H9 (cell line): ENCODE measurements at regions not wholly inside any gene's neighbourhood (a gene's known extent, or its start where the extent isn't known, plus 50 kb on each side); places are given as distances from the start of the nearest gene placed in this dataset.
A peak's percentile ranks its signal among the peaks of the same experiment; 100 is the strongest.

ENCODE experiments used
- DNase-seq: peaks from one replicate; pipeline ENCODE4 v3.0.0-alpha.2; 2017
- H2AFZ ChIP-seq: one replicate; pipeline ENCODE4 v1.6.1; 2013; ENCODE audit warnings: mild to moderate bottlenecking, low read length, control low read depth, moderate library complexity
- H2AK5ac ChIP-seq: 2 replicates; pipeline ENCODE4 v1.6.1; 2013; ENCODE audit warnings: low read length, control low read depth, mixed read lengths; ENCODE audit not compliant: insufficient read length
- H2BK120ac ChIP-seq: one replicate; pipeline ENCODE4 v1.6.1; 2013; ENCODE audit warnings: low read depth, mild to moderate bottlenecking, low read length, control low read depth, inconsistent platforms; ENCODE audit not compliant: poor library complexity, severe bottlenecking
- H2BK12ac ChIP-seq: 2 replicates; pipeline ENCODE4 v1.6.1; 2013; ENCODE audit warnings: low read length, control low read depth, mixed read lengths, low read depth; ENCODE audit not compliant: insufficient read length
- H2BK15ac ChIP-seq: 2 replicates; pipeline ENCODE4 v1.6.1; 2013; ENCODE audit warnings: low read depth, low read length, control low read depth
- H2BK20ac ChIP-seq: one replicate; pipeline ENCODE4 v1.6.1; 2013; ENCODE audit warnings: low read depth, mild to moderate bottlenecking, low read length, control low read depth, inconsistent platforms; ENCODE audit not compliant: poor library complexity, severe bottlenecking
- H2BK5ac ChIP-seq: 2 replicates; pipeline ENCODE4 v1.6.1; 2013; ENCODE audit warnings: low read length, control low read depth, mixed read lengths; ENCODE audit not compliant: insufficient read length
- H3K14ac ChIP-seq: 2 replicates; pipeline ENCODE4 v1.6.1; 2013; ENCODE audit warnings: low read length, control low read depth; ENCODE audit not compliant: insufficient read depth
- H3K18ac ChIP-seq: 2 replicates; pipeline ENCODE4 v1.6.1; 2013; ENCODE audit warnings: low read depth, mild to moderate bottlenecking, mixed read lengths, low read length, control low read depth; ENCODE audit not compliant: insufficient read length
- H3K23ac ChIP-seq: 2 replicates; pipeline ENCODE4 v1.6.1; 2013; ENCODE audit warnings: low read length, control low read depth, mixed read lengths, low read depth; ENCODE audit not compliant: insufficient read length
- H3K23me2 ChIP-seq: 2 replicates; pipeline ENCODE4 v1.6.1; 2013; ENCODE audit warnings: low read depth, mild to moderate bottlenecking, mixed read lengths, low read length, control low read depth; ENCODE audit not compliant: insufficient read length, poor library complexity, severe bottlenecking
- H3K27ac ChIP-seq: 2 replicates; pipeline ENCODE4 v1.5.1; 2013; ENCODE audit warnings: low read length, control low read depth, mixed read lengths, low read depth; ENCODE audit not compliant: insufficient read length
- H3K27me3 ChIP-seq: 2 replicates; pipeline ENCODE4 v1.6.1; 2013; ENCODE audit warnings: low read length, control low read depth, inconsistent platforms; ENCODE audit not compliant: insufficient read depth
- H3K4ac ChIP-seq: 2 replicates; pipeline ENCODE4 v1.6.1; 2013; ENCODE audit warnings: low read depth, mild to moderate bottlenecking, control low read depth, inconsistent platforms, low read length, moderate library complexity
- H3K4me1 ChIP-seq: 2 replicates; pipeline ENCODE4 v1.6.1; 2013; ENCODE audit warnings: low read length, control low read depth, inconsistent platforms; ENCODE audit not compliant: insufficient read depth
- H3K4me2 ChIP-seq: 2 replicates; pipeline ENCODE4 v1.6.1; 2013; ENCODE audit warnings: low read length, control low read depth, mixed read lengths; ENCODE audit not compliant: insufficient read length, insufficient read depth
- H3K56ac ChIP-seq: 2 replicates; pipeline ENCODE4 v1.6.1; 2013; ENCODE audit warnings: low read depth, mild to moderate bottlenecking, mixed read lengths, low read length, control low read depth; ENCODE audit not compliant: insufficient read length
- H3K79me1 ChIP-seq: 2 replicates; pipeline ENCODE4 v1.6.1; 2013; ENCODE audit warnings: low read depth, mild to moderate bottlenecking, moderate library complexity, low read length, control low read depth, inconsistent platforms; ENCODE audit not compliant: insufficient read depth, poor library complexity, severe bottlenecking
- H3K79me2 ChIP-seq: 2 replicates; pipeline ENCODE4 v1.6.1; 2013; ENCODE audit warnings: low read length, control low read depth, inconsistent platforms; ENCODE audit not compliant: insufficient read depth
- H3K9ac ChIP-seq: 2 replicates; pipeline ENCODE4 v1.6.1; 2013; ENCODE audit warnings: low read length, control low read depth, mixed read lengths; ENCODE audit not compliant: insufficient read length; ENCODE audit errors: extremely low read depth
- H3K9me3 ChIP-seq: one replicate; pipeline ENCODE4 v1.6.1; 2013; ENCODE audit warnings: low read depth, low read length, inconsistent platforms; ENCODE audit not compliant: control insufficient read depth
- H3T11ph ChIP-seq: one replicate; pipeline ENCODE4 v1.6.1; 2013; ENCODE audit warnings: mild to moderate bottlenecking, low read length, control low read depth, inconsistent platforms
- H4K20me1 ChIP-seq: one replicate; pipeline ENCODE4 v1.6.1; 2013; ENCODE audit not compliant: control insufficient read depth, insufficient read length, insufficient read depth
- H4K5ac ChIP-seq: 2 replicates; pipeline ENCODE4 v1.6.1; 2013; ENCODE audit warnings: low read depth, mild to moderate bottlenecking, mixed read lengths, low read length, control low read depth; ENCODE audit not compliant: insufficient read length
- H4K8ac ChIP-seq: replicated peaks from 2 replicates; pipeline ENCODE4 v1.6.1; 2013; ENCODE audit warnings: low read length, control low read depth, mixed read lengths, low read depth; ENCODE audit not compliant: insufficient read length
- H4K91ac ChIP-seq: 2 replicates; pipeline ENCODE4 v1.6.1; 2013; ENCODE audit warnings: low read depth, mild to moderate bottlenecking, moderate library complexity, mixed read lengths, low read length, control low read depth; ENCODE audit not compliant: insufficient read length
- H3K27ac Mint-ChIP-seq, 3 experiments: 2 replicates in 2 of 3; 3 replicates in 1 of 3; pipeline ENCODE4 v1.8.0; 2020 to 2021; ENCODE audit warnings: mixed read lengths in 3 of 3, mild to moderate bottlenecking in 1 of 3, moderate library complexity in 1 of 3
- H3K27me3 Mint-ChIP-seq: 2 replicates; pipeline ENCODE4 v1.8.0; 2021; ENCODE audit warnings: low read depth, mild to moderate bottlenecking, moderate library complexity, mixed read lengths
- H3K36me3 Mint-ChIP-seq, 3 experiments: 2 replicates in 2 of 3; 3 replicates in 1 of 3; pipeline ENCODE4 v1.8.0; 2020 to 2021; ENCODE audit warnings: low read depth in 3 of 3, mixed read lengths in 3 of 3; ENCODE audit not compliant: insufficient read depth in 1 of 3
- H3K4me1 Mint-ChIP-seq, 2 experiments: 2 replicates each; pipeline ENCODE4 v1.8.0; 2020; ENCODE audit warnings: mixed read lengths in 2 of 2
- H3K4me3 Mint-ChIP-seq, 2 experiments: 2 replicates in 1 of 2; 3 replicates in 1 of 2; pipeline ENCODE4 v1.8.0; 2020 to 2021; ENCODE audit warnings: mild to moderate bottlenecking in 2 of 2, mixed read lengths in 2 of 2, moderate library complexity in 1 of 2
- H3K9me3 Mint-ChIP-seq, 2 experiments: 2 replicates in 1 of 2; 3 replicates in 1 of 2; pipeline ENCODE4 v1.8.0; 2020; ENCODE audit warnings: mild to moderate bottlenecking in 2 of 2, mixed read lengths in 2 of 2, moderate library complexity in 1 of 2
- CTCF ChIP-seq: fragments of 200-600 bp; sonication (generic); conservative IDR thresholded peaks from 3 replicates; pipeline ENCODE4 v1.8.0; 2021; ENCODE audit warnings: antibody characterized with exemption, mild to moderate bottlenecking
- WGBS: extraction: QIAGEN DNeasy Blood & Tissue Kit; methylation state at CpG from one replicate; pipeline ENCODE4 v1.1.7; 2013; ENCODE audit warnings: missing lambda C conversion rate, low lambda C conversion rate, mixed read lengths; ENCODE audit not compliant: insufficient read length; ENCODE audit errors: extremely low coverage; 5-methylcytosine and 5-hydroxymethylcytosine counted together

GRCh38 chr5:171617266-171617665, 168.4 kb upstream of the SMIM23 start:
- H3K23me2 ChIP-seq = no peaks in the 10 kb centered on the region
- no peaks in the 10 kb centered on the region for H3K9me3 ChIP-seq
- no peak overlapping the region for H3K4ac ChIP-seq
- no peak overlapping the region for H2BK15ac ChIP-seq
- H3K27me3 Mint-ChIP-seq = peaks cover 96% of the 10 kb centered on the region
- no peak overlapping the region for H2BK5ac ChIP-seq
- no peak overlapping the region for H3K23ac ChIP-seq
- no peak overlapping the region for H2AK5ac ChIP-seq
- H4K20me1 ChIP-seq = no peaks in the 10 kb centered on the region
- no peak overlapping the region for H2BK20ac ChIP-seq
- H3K56ac ChIP-seq = no peak overlapping the region
- no peak overlapping the region for H3K27ac ChIP-seq
- no peak overlapping the region for H4K91ac ChIP-seq
- H3K9me3 Mint-ChIP-seq = peaks cover 0 to 7% of the 10 kb centered on the region in 2 experiments; a peak in 2 of 5 replicates
- no peaks in the 10 kb centered on the region for H3K79me2 ChIP-seq
- no peak overlapping the region for H3K4me2 ChIP-seq
- H3K27ac Mint-ChIP-seq = no peak overlapping the region
- no peak overlapping the region for H4K5ac ChIP-seq
- H2AFZ ChIP-seq = no peak overlapping the region
- H3K4me1 Mint-ChIP-seq = peaks cover 10 to 13% of the 10 kb centered on the region in 2 experiments
- no peaks in the 10 kb centered on the region; a peak in 2 of 7 replicates for H3K36me3 Mint-ChIP-seq
- no peak overlapping the region for H3K14ac ChIP-seq
- H3K27me3 ChIP-seq = peaks cover 19% of the 10 kb centered on the region; the same call in 1 of the 2 replicates
- no peak for TF ChIP-seq CTCF
- no peak overlapping the region for H3T11ph ChIP-seq
- no peaks in the 10 kb centered on the region for H3K79me1 ChIP-seq
- H4K8ac ChIP-seq = no peak overlapping the region
- DNase-seq = no peak
- no peak overlapping the region for H3K18ac ChIP-seq
- WGBS = no CpG with 5 or more reads among the region's 12 CpGs
- no peak overlapping the region for H2BK12ac ChIP-seq
- no peak overlapping the region for H3K9ac ChIP-seq
- H3K4me1 ChIP-seq = peaks cover 2% of the 10 kb centered on the region; the same call in 1 of the 2 replicates
- H2BK120ac ChIP-seq = no peak overlapping the region
- peak overlapping the region in 1 of 2 experiments; percentile 43; a peak in 1 of 5 replicates for H3K4me3 Mint-ChIP-seq
